ENCODE measurements at regions not wholly inside any gene's neighbourhood (a gene's known extent, or its start where the extent isn't known, plus 50 kb on each side); places are given as distances from the start of the nearest gene placed in this dataset.
"Not testable (repeated sequence)": the region's sequence is repeated elsewhere in the genome, so short reads cannot be mapped to it uniquely, and the experiment has no call there.

GRCh38 chr10:125235093-125236069, 75.0 kb upstream of the CTBP2 start:
- no peaks in the 10 kb centered on the region for H3K27me3 ChIP-seq (replicated peaks; ENCODE audit: insufficient read depth, low read depth, low read length, poor library complexity)
- no peaks in the 10 kb centered on the region for H3K4me1 ChIP-seq (ENCODE audit: insufficient read depth, low read length, poor library complexity, severe bottlenecking)
- H3K4me3 ChIP-seq (ENCODE audit: low read depth, low read length, poor library complexity, severe bottlenecking): no peak overlapping the region
- DNase-seq (ENCODE audit: low spot score): no peak
- ChIA-PET CTCF (no interaction called here), POLR2A (ENCODE audit: low non-redundant PET) (no interaction called here)
- H3K9me3 ChIP-seq (ENCODE audit: low read depth, low read length, poor library complexity, severe bottlenecking): peaks cover 17% of the 10 kb centered on the region
- intact Hi-C loops (cut with micrococcal nuclease; ENCODE audit: unreplicated experiment): no loop called here
- no TSS peak for BruUV-seq (replicated peaks)
- H3K27ac ChIP-seq (ENCODE audit: low read depth, low read length, poor library complexity, severe bottlenecking): no peak overlapping the region
- TF ChIP-seq EZH2 (IDR thresholded peaks at IDR 0.05; ENCODE audit: borderline replicate concordance, low read depth, low read length, poor library complexity, severe bottlenecking): no peak
- TF ChIP-seq, protein P1, sequence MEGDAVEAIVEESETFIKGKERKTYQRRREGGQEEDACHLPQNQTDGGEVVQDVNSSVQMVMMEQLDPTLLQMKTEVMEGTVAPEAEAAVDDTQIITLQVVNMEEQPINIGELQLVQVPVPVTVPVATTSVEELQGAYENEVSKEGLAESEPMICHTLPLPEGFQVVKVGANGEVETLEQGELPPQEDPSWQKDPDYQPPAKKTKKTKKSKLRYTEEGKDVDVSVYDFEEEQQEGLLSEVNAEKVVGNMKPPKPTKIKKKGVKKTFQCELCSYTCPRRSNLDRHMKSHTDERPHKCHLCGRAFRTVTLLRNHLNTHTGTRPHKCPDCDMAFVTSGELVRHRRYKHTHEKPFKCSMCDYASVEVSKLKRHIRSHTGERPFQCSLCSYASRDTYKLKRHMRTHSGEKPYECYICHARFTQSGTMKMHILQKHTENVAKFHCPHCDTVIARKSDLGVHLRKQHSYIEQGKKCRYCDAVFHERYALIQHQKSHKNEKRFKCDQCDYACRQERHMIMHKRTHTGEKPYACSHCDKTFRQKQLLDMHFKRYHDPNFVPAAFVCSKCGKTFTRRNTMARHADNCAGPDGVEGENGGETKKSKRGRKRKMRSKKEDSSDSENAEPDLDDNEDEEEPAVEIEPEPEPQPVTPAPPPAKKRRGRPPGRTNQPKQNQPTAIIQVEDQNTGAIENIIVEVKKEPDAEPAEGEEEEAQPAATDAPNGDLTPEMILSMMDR (conservative IDR thresholded peaks at IDR 0.05; ENCODE audit: low read depth, low read length): no peak
- H3K36me3 ChIP-seq (ENCODE audit: insufficient read depth, low read length, poor library complexity, severe bottlenecking): no peaks in the 10 kb centered on the region

DNA sequence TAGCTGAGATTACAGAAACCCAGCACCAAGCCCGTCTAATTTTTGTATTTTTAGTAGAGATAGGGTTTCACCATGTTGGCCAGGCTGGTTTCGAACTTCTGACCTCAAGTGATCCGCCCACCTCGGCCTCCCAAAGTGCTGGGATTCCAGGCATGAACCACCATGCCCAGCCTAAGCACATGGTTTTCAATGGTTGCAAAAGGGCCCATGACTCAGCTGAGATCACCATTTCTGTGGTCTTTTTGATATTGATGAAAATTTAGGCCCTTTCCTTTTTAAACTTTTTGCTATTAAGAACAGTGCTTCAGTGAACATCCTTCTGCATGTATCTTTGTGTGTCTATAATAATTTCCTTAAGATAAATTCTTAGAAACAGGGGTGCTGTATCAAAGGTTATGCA, 74.2 kb upstream of the CTBP2 start:
- H3K36me3 ChIP-seq (ENCODE audit: insufficient read depth, low read length, poor library complexity, severe bottlenecking); H3K27ac ChIP-seq (ENCODE audit: low read depth, low read length, poor library complexity, severe bottlenecking); H3K27me3 ChIP-seq (replicated peaks; ENCODE audit: insufficient read depth, low read depth, low read length, poor library complexity); H3K4me3 ChIP-seq (ENCODE audit: low read depth, low read length, poor library complexity, severe bottlenecking); BruUV-seq (replicated peaks); H3K4me1 ChIP-seq (ENCODE audit: insufficient read depth, low read length, poor library complexity, severe bottlenecking); DNase-seq (ENCODE audit: low spot score); POLR2A ChIA-PET (ENCODE audit: low non-redundant PET); intact Hi-C loops (cut with micrococcal nuclease; ENCODE audit: unreplicated experiment): not testable (repeated sequence)
- CTCF ChIA-PET: interaction anchor here (0.6 kb wide), 1 partner anchor 111 kb away, joined by 6 read pairs; no protein-coding TSS in a partner anchor
- H3K9me3 ChIP-seq (ENCODE audit: low read depth, low read length, poor library complexity, severe bottlenecking): peaks cover 17% of the 10 kb centered on the region

- DNase-seq (ENCODE audit: low spot score): no peak
- H3K36me3 ChIP-seq (ENCODE audit: insufficient read depth, low read length, poor library complexity, severe bottlenecking): no peaks in the 10 kb centered on the region
- intact Hi-C loops (cut with micrococcal nuclease; ENCODE audit: unreplicated experiment): no loop called here
- H3K4me3 ChIP-seq (ENCODE audit: low read depth, low read length, poor library complexity, severe bottlenecking): no peak overlapping the region
- H3K27ac ChIP-seq (ENCODE audit: low read depth, low read length, poor library complexity, severe bottlenecking): no peak overlapping the region
- no TSS peak for BruUV-seq (replicated peaks)
- peaks cover 12% of the 10 kb centered on the region for H3K9me3 ChIP-seq (ENCODE audit: low read depth, low read length, poor library complexity, severe bottlenecking)
- H3K27me3 ChIP-seq (replicated peaks; ENCODE audit: insufficient read depth, low read depth, low read length, poor library complexity): no peaks in the 10 kb centered on the region
- ChIA-PET POLR2A (ENCODE audit: low non-redundant PET) (no interaction called here), CTCF (interaction anchor here (0.6 kb wide), 1 partner anchor 112 kb away, joined by 6 read pairs; no protein-coding TSS in a partner anchor)
- H3K4me1 ChIP-seq (ENCODE audit: insufficient read depth, low read length, poor library complexity, severe bottlenecking): no peaks in the 10 kb centered on the region
- TF ChIP-seq, protein P1 (conservative IDR thresholded peaks at IDR 0.05; ENCODE audit: low read depth, low read length): no peak
- TF ChIP-seq EZH2 (IDR thresholded peaks at IDR 0.05; ENCODE audit: borderline replicate concordance, low read depth, low read length, poor library complexity, severe bottlenecking): no peak
These were observed 73.4 kb upstream of the CTBP2 start for GRCh38 chr10:125233726-125234125.
